ENCODE measurements at regions not wholly inside any gene's neighbourhood (a gene's known extent, or its start where the extent isn't known, plus 50 kb on each side); places are given as distances from the start of the nearest gene placed in this dataset.

GRCh38 chr13:37492741-37493514 lies 105.6 kb downstream of the POSTN start:
- Histone ChIP-seq H3K4me1 (ENCODE audit: control insufficient read depth in 2 of 2, insufficient read depth in 1 of 2, low read depth in 1 of 2, low read length in 2 of 2) (no peaks in the 10 kb centered on the region), H2AK5ac (ENCODE audit: low read depth, low read length) (no peak overlapping the region), H3K14ac (ENCODE audit: low read length) (no peak overlapping the region), H3K23ac (ENCODE audit: low read depth, low read length, poor library complexity) (no peak overlapping the region), H3K27ac (replicated peaks; ENCODE audit: low read length) (no peak overlapping the region), H3K18ac (ENCODE audit: low read length) (no peak overlapping the region), H3K79me1 (ENCODE audit: low read depth, low read length) (no peaks in the 10 kb centered on the region), H3K4me3 (ENCODE audit: low read length in 2 of 2) (no peak overlapping the region), H3K9ac (ENCODE audit: low read depth, low read length, poor library complexity) (no peak overlapping the region), H3K9me3 (replicated peaks in 1 of 2; ENCODE audit: control insufficient read depth in 2 of 2, insufficient read depth in 1 of 2, low read depth in 1 of 2, low read length in 2 of 2) (no peaks in the 10 kb centered on the region), H3K36me3 (replicated peaks in 1 of 2; ENCODE audit: control insufficient read depth in 2 of 2, insufficient read depth in 2 of 2, low read length in 2 of 2) (no peaks in the 10 kb centered on the region), H3K4me2 (ENCODE audit: insufficient read depth, low read length, poor library complexity, severe bottlenecking) (no peak overlapping the region), H2AFZ (ENCODE audit: low read length) (no peak overlapping the region), H2BK120ac (ENCODE audit: low read depth, low read length) (no peak overlapping the region), H2BK15ac (ENCODE audit: low read length) (no peak overlapping the region), H3K4ac (ENCODE audit: low read length) (no peak overlapping the region), H4K91ac (ENCODE audit: low read depth, low read length, poor library complexity) (no peak overlapping the region), H4K8ac (ENCODE audit: low read depth, low read length) (no peak overlapping the region), H2BK5ac (ENCODE audit: low read length) (no peak overlapping the region), H3K27me3 (ENCODE audit: control insufficient read depth in 3 of 3, insufficient read depth in 3 of 3, low read depth in 1 of 3, low read length in 3 of 3) (no peaks in the 10 kb centered on the region), H2BK12ac (ENCODE audit: low read length) (no peak overlapping the region)
- WGBS, 2 donors (ENCODE audit: extremely low coverage in 2 of 2, insufficient read length in 2 of 2, insufficient replicate concordance in 1 of 2) = no CpG with 5 or more reads among the region's 3 CpGs
- DNase-seq (ENCODE audit: low spot score) = no peak

GRCh38 chr13:37492075-37492474 lies 106.5 kb downstream of the POSTN start:
- Histone ChIP-seq H2BK15ac (ENCODE audit: low read length) (no peak overlapping the region), H4K91ac (ENCODE audit: low read depth, low read length, poor library complexity) (no peak overlapping the region), H3K79me1 (ENCODE audit: low read depth, low read length) (no peaks in the 10 kb centered on the region), H3K9ac (ENCODE audit: low read depth, low read length, poor library complexity) (no peak overlapping the region), H3K4me2 (ENCODE audit: insufficient read depth, low read length, poor library complexity, severe bottlenecking) (no peak overlapping the region), H3K27ac (replicated peaks; ENCODE audit: low read length) (no peak overlapping the region), H2BK12ac (ENCODE audit: low read length) (no peak overlapping the region), H2AFZ (ENCODE audit: low read length) (no peak overlapping the region), H3K4me1 (ENCODE audit: control insufficient read depth in 2 of 2, insufficient read depth in 1 of 2, low read depth in 1 of 2, low read length in 2 of 2) (no peaks in the 10 kb centered on the region), H2BK120ac (ENCODE audit: low read depth, low read length) (no peak overlapping the region), H4K8ac (ENCODE audit: low read depth, low read length) (no peak overlapping the region), H3K14ac (ENCODE audit: low read length) (no peak overlapping the region), H3K23ac (ENCODE audit: low read depth, low read length, poor library complexity) (no peak overlapping the region), H3K9me3 (replicated peaks in 1 of 2; ENCODE audit: control insufficient read depth in 2 of 2, insufficient read depth in 1 of 2, low read depth in 1 of 2, low read length in 2 of 2) (no peaks in the 10 kb centered on the region), H2BK5ac (ENCODE audit: low read length) (no peak overlapping the region), H3K27me3 (ENCODE audit: control insufficient read depth in 3 of 3, insufficient read depth in 3 of 3, low read depth in 1 of 3, low read length in 3 of 3) (no peaks in the 10 kb centered on the region), H2AK5ac (ENCODE audit: low read depth, low read length) (no peak overlapping the region), H3K4me3 (ENCODE audit: low read length in 2 of 2) (no peak overlapping the region), H3K36me3 (replicated peaks in 1 of 2; ENCODE audit: control insufficient read depth in 2 of 2, insufficient read depth in 2 of 2, low read length in 2 of 2) (no peaks in the 10 kb centered on the region), H3K4ac (ENCODE audit: low read length) (no peak overlapping the region), H3K18ac (ENCODE audit: low read length) (no peak overlapping the region)
- no peak for DNase-seq (ENCODE audit: low spot score)

- Histone ChIP-seq H4K8ac (ENCODE audit: low read depth, low read length) (no peak overlapping the region), H3K14ac (ENCODE audit: low read length) (no peak overlapping the region), H3K79me1 (ENCODE audit: low read depth, low read length) (no peaks in the 10 kb centered on the region), H2AK5ac (ENCODE audit: low read depth, low read length) (no peak overlapping the region), H3K23ac (ENCODE audit: low read depth, low read length, poor library complexity) (no peak overlapping the region), H3K27ac (replicated peaks; ENCODE audit: low read length) (no peak overlapping the region), H4K91ac (ENCODE audit: low read depth, low read length, poor library complexity) (no peak overlapping the region), H3K36me3 (replicated peaks in 1 of 2; ENCODE audit: control insufficient read depth in 2 of 2, insufficient read depth in 2 of 2, low read length in 2 of 2) (no peaks in the 10 kb centered on the region), H3K4ac (ENCODE audit: low read length) (no peak overlapping the region), H2BK5ac (ENCODE audit: low read length) (no peak overlapping the region), H2BK120ac (ENCODE audit: low read depth, low read length) (no peak overlapping the region), H3K4me3 (ENCODE audit: low read length in 2 of 2) (no peak overlapping the region), H2BK15ac (ENCODE audit: low read length) (no peak overlapping the region), H2BK12ac (ENCODE audit: low read length) (no peak overlapping the region), H3K4me2 (ENCODE audit: insufficient read depth, low read length, poor library complexity, severe bottlenecking) (no peak overlapping the region), H3K4me1 (ENCODE audit: control insufficient read depth in 2 of 2, insufficient read depth in 1 of 2, low read depth in 1 of 2, low read length in 2 of 2) (no peaks in the 10 kb centered on the region), H3K9ac (ENCODE audit: low read depth, low read length, poor library complexity) (no peak overlapping the region), H3K18ac (ENCODE audit: low read length) (no peak overlapping the region), H2AFZ (ENCODE audit: low read length) (no peak overlapping the region), H3K27me3 (ENCODE audit: control insufficient read depth in 3 of 3, insufficient read depth in 3 of 3, low read depth in 1 of 3, low read length in 3 of 3) (no peaks in the 10 kb centered on the region), H3K9me3 (replicated peaks in 1 of 2; ENCODE audit: control insufficient read depth in 2 of 2, insufficient read depth in 1 of 2, low read depth in 1 of 2, low read length in 2 of 2) (no peaks in the 10 kb centered on the region)
- no CpG with 5 or more reads among the region's 3 CpGs for WGBS, 2 donors (ENCODE audit: extremely low coverage in 2 of 2, insufficient read length in 2 of 2, insufficient replicate concordance in 1 of 2)
- no peak for DNase-seq (ENCODE audit: low spot score)
Observed at GRCh38 chr13:37491661-37492060, 106.9 kb downstream of the POSTN start.

- no peak for DNase-seq (ENCODE audit: low spot score)
- no peak overlapping the region for H3K27ac ChIP-seq (replicated peaks; ENCODE audit: low read length)
- H2BK120ac ChIP-seq (ENCODE audit: low read depth, low read length) = no peak overlapping the region
- no CpG with 5 or more reads among the region's 5 CpGs for WGBS, 2 donors (ENCODE audit: extremely low coverage in 2 of 2, insufficient read length in 2 of 2, insufficient replicate concordance in 1 of 2)
- H3K14ac ChIP-seq (ENCODE audit: low read length) = no peak overlapping the region
- no peaks in the 10 kb centered on the region for H3K36me3 ChIP-seq (replicated peaks in 1 of 2; ENCODE audit: control insufficient read depth in 2 of 2, insufficient read depth in 2 of 2, low read length in 2 of 2)
- no peak overlapping the region for H2BK12ac ChIP-seq (ENCODE audit: low read length)
- no peak overlapping the region for H4K8ac ChIP-seq (ENCODE audit: low read depth, low read length)
- no peak overlapping the region for H2AK5ac ChIP-seq (ENCODE audit: low read depth, low read length)
- H2AFZ ChIP-seq (ENCODE audit: low read length) = no peak overlapping the region
- H3K9ac ChIP-seq (ENCODE audit: low read depth, low read length, poor library complexity) = no peak overlapping the region
- H3K4me1 ChIP-seq (ENCODE audit: control insufficient read depth in 2 of 2, insufficient read depth in 1 of 2, low read depth in 1 of 2, low read length in 2 of 2) = no peaks in the 10 kb centered on the region
- no peaks in the 10 kb centered on the region for H3K27me3 ChIP-seq (ENCODE audit: control insufficient read depth in 3 of 3, insufficient read depth in 3 of 3, low read depth in 1 of 3, low read length in 3 of 3)
- no peak overlapping the region for H3K18ac ChIP-seq (ENCODE audit: low read length)
- no peaks in the 10 kb centered on the region for H3K79me1 ChIP-seq (ENCODE audit: low read depth, low read length)
- H3K4ac ChIP-seq (ENCODE audit: low read length) = no peak overlapping the region
- H3K9me3 ChIP-seq (replicated peaks in 1 of 2; ENCODE audit: control insufficient read depth in 2 of 2, insufficient read depth in 1 of 2, low read depth in 1 of 2, low read length in 2 of 2) = no peaks in the 10 kb centered on the region
- H3K23ac ChIP-seq (ENCODE audit: low read depth, low read length, poor library complexity) = no peak overlapping the region
- no peak overlapping the region for H3K4me3 ChIP-seq (ENCODE audit: low read length in 2 of 2)
- no peak overlapping the region for H4K91ac ChIP-seq (ENCODE audit: low read depth, low read length, poor library complexity)
- H2BK15ac ChIP-seq (ENCODE audit: low read length) = no peak overlapping the region
- H3K4me2 ChIP-seq (ENCODE audit: insufficient read depth, low read length, poor library complexity, severe bottlenecking) = no peak overlapping the region
- no peak overlapping the region for H2BK5ac ChIP-seq (ENCODE audit: low read length)
Observed at GRCh38 chr13:37490176-37490779, 108.3 kb downstream of the POSTN start.
